ENCODE measurements at regions not wholly inside any gene's neighbourhood (a gene's known extent, or its start where the extent isn't known, plus 50 kb on each side); places are given as distances from the start of the nearest gene placed in this dataset.

- DNase-seq (ENCODE audit: low read depth): no peak
- TF ChIP-seq, protein P1, sequence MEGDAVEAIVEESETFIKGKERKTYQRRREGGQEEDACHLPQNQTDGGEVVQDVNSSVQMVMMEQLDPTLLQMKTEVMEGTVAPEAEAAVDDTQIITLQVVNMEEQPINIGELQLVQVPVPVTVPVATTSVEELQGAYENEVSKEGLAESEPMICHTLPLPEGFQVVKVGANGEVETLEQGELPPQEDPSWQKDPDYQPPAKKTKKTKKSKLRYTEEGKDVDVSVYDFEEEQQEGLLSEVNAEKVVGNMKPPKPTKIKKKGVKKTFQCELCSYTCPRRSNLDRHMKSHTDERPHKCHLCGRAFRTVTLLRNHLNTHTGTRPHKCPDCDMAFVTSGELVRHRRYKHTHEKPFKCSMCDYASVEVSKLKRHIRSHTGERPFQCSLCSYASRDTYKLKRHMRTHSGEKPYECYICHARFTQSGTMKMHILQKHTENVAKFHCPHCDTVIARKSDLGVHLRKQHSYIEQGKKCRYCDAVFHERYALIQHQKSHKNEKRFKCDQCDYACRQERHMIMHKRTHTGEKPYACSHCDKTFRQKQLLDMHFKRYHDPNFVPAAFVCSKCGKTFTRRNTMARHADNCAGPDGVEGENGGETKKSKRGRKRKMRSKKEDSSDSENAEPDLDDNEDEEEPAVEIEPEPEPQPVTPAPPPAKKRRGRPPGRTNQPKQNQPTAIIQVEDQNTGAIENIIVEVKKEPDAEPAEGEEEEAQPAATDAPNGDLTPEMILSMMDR (IDR thresholded peaks at IDR 0.05; ENCODE audit: control insufficient read depth, extremely low read depth, insufficient read depth): no peak
- no peak overlapping the region for H3K4me3 ChIP-seq (ENCODE audit: low read depth, low read length)
Observed at GRCh38 chr17:70484496-70484895, 315.2 kb downstream of the KCNJ2 start.

DNA sequence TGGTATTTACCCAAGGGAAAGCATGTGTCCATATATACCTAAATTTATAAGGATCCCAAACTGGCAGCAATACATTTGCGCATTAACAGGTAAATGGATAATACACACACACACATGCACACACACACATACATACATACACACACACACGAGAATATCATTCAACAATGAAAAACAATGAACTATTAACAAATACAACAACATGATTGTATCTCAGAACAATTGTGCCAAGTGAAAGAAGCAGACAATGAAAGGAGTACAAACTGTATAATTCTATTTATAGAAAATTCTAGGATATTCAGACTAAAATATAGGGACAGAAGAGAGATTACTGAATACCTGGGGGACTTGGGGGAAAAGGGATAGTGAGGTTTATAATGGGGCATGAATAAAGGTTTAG lies 323.0 kb downstream of the KCNJ2 start:
- TF ChIP-seq, protein P1 (IDR thresholded peaks at IDR 0.05; ENCODE audit: control insufficient read depth, extremely low read depth, insufficient read depth): no peak
- no peak overlapping the region for H3K4me3 ChIP-seq (ENCODE audit: low read depth, low read length)
- DNase-seq (ENCODE audit: low read depth): peak; percentile 7

DNA sequence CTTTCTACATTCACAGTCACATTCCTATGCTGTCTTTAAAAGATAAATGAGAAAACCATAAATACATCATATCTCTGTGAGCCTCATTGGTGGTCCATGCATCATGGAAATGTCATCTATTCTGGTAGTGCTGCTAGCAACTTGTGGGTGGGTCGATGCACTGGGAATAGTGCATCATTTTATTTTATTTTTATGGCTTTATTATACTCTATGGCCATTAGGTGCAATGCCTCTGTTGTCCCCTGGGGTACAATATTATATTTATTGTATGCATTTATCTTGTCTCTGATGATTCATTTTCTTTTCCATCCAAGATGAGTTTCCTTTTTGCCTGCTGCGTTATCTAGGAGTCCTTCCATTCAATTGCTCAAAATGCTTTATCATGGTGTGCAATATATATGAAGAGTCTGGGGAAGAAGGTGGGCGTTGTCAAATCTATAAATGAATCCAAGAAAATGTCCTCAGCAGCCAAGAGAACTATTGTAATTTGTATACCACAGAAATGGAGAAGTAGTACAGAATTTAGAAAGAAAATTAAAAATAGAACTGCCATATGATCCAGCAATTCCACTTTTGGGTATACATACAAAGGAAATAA lies 324.0 kb downstream of the KCNJ2 start:
- DNase-seq (ENCODE audit: low read depth): no peak
- TF ChIP-seq, protein P1 (IDR thresholded peaks at IDR 0.05; ENCODE audit: control insufficient read depth, extremely low read depth, insufficient read depth): no peak
- no peak overlapping the region for H3K4me3 ChIP-seq (ENCODE audit: low read depth, low read length)

GRCh38 chr17:70498631-70499030 lies 329.3 kb downstream of the KCNJ2 start:
- DNase-seq (ENCODE audit: low read depth): no peak
- H3K4me3 ChIP-seq (ENCODE audit: low read depth, low read length): no peak overlapping the region
- TF ChIP-seq, protein P1 (IDR thresholded peaks at IDR 0.05; ENCODE audit: control insufficient read depth, extremely low read depth, insufficient read depth): no peak

DNA sequence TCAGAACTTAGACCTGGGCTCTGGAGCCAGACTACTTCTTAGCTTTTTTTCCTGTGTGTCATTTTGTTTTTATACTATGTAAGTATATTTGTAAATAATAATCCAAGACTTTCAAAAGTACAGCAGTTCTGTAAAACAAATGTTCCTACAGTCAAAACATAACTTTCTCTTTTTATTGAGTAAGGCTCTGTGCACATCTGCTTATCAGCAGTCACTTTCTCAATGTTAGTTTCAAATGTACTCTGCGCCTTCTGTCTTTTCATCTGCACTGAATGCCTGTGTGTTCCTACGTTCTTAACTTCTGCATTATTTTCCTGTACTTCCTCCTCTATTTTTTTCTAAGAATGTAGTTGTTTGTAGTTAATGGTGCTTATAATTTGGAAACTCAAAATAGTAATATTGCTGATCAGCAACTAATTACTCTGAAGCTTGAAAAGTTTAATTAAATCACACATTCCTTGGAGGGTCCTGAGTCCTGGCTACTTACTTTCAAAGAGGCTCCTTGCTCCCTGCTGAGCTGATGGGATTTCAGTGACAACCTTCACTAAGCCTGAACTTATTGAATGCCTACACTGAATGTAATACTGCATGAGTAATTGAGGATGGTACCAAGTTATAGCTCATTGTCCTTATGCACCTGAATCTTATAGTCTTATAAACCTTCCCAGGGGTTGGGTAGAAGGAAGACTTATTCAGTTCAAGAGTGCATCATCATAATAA lies 329.9 kb downstream of the KCNJ2 start:
- H3K4me3 ChIP-seq (ENCODE audit: low read depth, low read length): no peak overlapping the region
- DNase-seq (ENCODE audit: low read depth): no peak
- TF ChIP-seq, protein P1 (IDR thresholded peaks at IDR 0.05; ENCODE audit: control insufficient read depth, extremely low read depth, insufficient read depth): no peak

DNA sequence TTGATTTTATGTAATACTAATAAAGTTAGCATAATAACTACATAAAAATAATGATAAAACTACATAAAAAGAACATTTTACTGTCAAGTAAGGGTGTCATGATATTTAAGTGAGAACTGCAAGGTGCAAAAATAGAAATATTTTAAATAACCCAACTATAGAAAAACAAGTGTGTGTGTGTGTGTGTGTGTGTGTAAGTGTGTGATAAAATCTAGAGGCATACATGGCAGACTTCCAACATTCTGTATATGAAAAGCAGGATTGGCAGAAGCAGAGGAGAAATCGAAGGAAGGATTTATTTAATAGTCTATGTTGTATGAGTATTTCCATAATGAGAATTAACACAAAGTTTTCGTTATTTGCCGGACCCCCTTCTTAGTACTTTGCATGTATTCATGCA lies 334.1 kb downstream of the KCNJ2 start:
- no peak overlapping the region for H3K4me3 ChIP-seq (ENCODE audit: low read depth, low read length)
- TF ChIP-seq, protein P1 (IDR thresholded peaks at IDR 0.05; ENCODE audit: control insufficient read depth, extremely low read depth, insufficient read depth): no peak
- peak; percentile 30 for DNase-seq (ENCODE audit: low read depth)

Data from LNCaP clone FGC (cell line).